Spleen (tissue), 7 donors: ENCODE measurements at regions not wholly inside any gene's neighbourhood (a gene's known extent, or its start where the extent isn't known, plus 50 kb on each side); places are given as distances from the start of the nearest gene placed in this dataset.

Experiments used
- CTCF ChIP-seq, 11 experiments: fragments of 200-600 bp in 7 of 11; fragments of 450-650 bp in 4 of 11; sonication (generic) in 4 of 11; IDR thresholded peaks in 8 of 11; conservative IDR thresholded peaks in 3 of 11; 1 replicate in 7 of 11; 2 replicates in 4 of 11; pipeline versions ENCODE4 v1.4.0 to v1.8.0; 2016 to 2021; ENCODE audit warnings: antibody characterized with exemption in 11 of 11, inconsistent platforms in 4 of 11, mild to moderate bottlenecking in 1 of 11
- POLR2A ChIP-seq, 3 donors: fragments of 450-650 bp; IDR thresholded peaks; one replicate each; pipeline ENCODE4 v1.5.1; 2017; ENCODE audit warnings: antibody characterized with exemption in 3 of 3, mild to moderate bottlenecking in 1 of 3
- POLR2AphosphoS5 ChIP-seq, 3 donors: sonication (generic); formaldehyde crosslinking; IDR thresholded peaks; one replicate each; pipeline ENCODE4 v1.5.1; 2017; ENCODE audit warnings: antibody characterized with exemption in 3 of 3
- donor health status: DM: no; HTN: no; CAD: no; lungs with moderate emphysema.
- donor health status: DM: no; HTN: no; CAD: no.
- donor health status: DM: no; HTN: no; CAD: no.

GRCh38 chr1:219560856-219561255 lies 52.0 kb downstream of the ZC3H11B start:
- TF ChIP-seq CTCF (IDR thresholded peaks at IDR 0.05 in 8 of 11, conservative IDR thresholded peaks at IDR 0.05 in 3 of 11) (no peak), POLR2AphosphoS5 (IDR thresholded peaks at IDR 0.05) (no peak), POLR2A (IDR thresholded peaks at IDR 0.05) (no peak)
